ENCODE measurements at regions not wholly inside any gene's neighbourhood (a gene's known extent, or its start where the extent isn't known, plus 50 kb on each side); places are given as distances from the start of the nearest gene placed in this dataset.

GRCh38 chr2:216761133-216761532 is 65.8 kb upstream of the IGFBP5 start:
- TF ChIP-seq, protein P1, sequence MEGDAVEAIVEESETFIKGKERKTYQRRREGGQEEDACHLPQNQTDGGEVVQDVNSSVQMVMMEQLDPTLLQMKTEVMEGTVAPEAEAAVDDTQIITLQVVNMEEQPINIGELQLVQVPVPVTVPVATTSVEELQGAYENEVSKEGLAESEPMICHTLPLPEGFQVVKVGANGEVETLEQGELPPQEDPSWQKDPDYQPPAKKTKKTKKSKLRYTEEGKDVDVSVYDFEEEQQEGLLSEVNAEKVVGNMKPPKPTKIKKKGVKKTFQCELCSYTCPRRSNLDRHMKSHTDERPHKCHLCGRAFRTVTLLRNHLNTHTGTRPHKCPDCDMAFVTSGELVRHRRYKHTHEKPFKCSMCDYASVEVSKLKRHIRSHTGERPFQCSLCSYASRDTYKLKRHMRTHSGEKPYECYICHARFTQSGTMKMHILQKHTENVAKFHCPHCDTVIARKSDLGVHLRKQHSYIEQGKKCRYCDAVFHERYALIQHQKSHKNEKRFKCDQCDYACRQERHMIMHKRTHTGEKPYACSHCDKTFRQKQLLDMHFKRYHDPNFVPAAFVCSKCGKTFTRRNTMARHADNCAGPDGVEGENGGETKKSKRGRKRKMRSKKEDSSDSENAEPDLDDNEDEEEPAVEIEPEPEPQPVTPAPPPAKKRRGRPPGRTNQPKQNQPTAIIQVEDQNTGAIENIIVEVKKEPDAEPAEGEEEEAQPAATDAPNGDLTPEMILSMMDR (IDR thresholded peaks at IDR 0.05; ENCODE audit: insufficient read depth, low read length) = no peak
- TF ChIP-seq GABPA (IDR thresholded peaks at IDR 0.05; ENCODE audit: low read depth) = no peak
- no peak for TF ChIP-seq POLR2AphosphoS5 (IDR thresholded peaks at IDR 0.05; ENCODE audit: low read depth)
- TF ChIP-seq REST (IDR thresholded peaks at IDR 0.05; ENCODE audit: insufficient replicate concordance, low read depth) = no peak
- TF ChIP-seq SPI1 (IDR thresholded peaks at IDR 0.05; ENCODE audit: borderline replicate concordance, low read depth) = no peak

All from HL-60 (cell line).